Liver (tissue), 3 donors: ENCODE measurements at regions not wholly inside any gene's neighbourhood (a gene's known extent, or its start where the extent isn't known, plus 50 kb on each side); places are given as distances from the start of the nearest gene placed in this dataset.
"Not testable (repeated sequence)": the region's sequence is repeated elsewhere in the genome, so short reads cannot be mapped to it uniquely, and the experiment has no call there.

Experiments used
- GABPA ChIP-seq, 2 donors: IDR thresholded peaks in 1 of 2; conservative IDR thresholded peaks in 1 of 2; 2 replicates each; pipeline ENCODE4 v1.6.1; 2016; ENCODE audit warnings: antibody characterized with exemption in 2 of 2, mild to moderate bottlenecking in 1 of 2, moderate library complexity in 1 of 2
- TF ChIP-seq, protein P1 (sequence below): IDR thresholded peaks from 2 replicates; pipeline ENCODE4 v1.6.1; 2016; ENCODE audit warnings: antibody characterized with exemption
- TF ChIP-seq, protein P2 (sequence below): fragments of 150-350 bp; IDR thresholded peaks from 2 replicates; pipeline ENCODE4 v1.5.1; 2017; ENCODE audit warnings: improper control_type of control experiment, low read depth, low read length; ENCODE audit not compliant: missing input control
- donor health status: healthy.
- donor health status: healthy.

DNA sequence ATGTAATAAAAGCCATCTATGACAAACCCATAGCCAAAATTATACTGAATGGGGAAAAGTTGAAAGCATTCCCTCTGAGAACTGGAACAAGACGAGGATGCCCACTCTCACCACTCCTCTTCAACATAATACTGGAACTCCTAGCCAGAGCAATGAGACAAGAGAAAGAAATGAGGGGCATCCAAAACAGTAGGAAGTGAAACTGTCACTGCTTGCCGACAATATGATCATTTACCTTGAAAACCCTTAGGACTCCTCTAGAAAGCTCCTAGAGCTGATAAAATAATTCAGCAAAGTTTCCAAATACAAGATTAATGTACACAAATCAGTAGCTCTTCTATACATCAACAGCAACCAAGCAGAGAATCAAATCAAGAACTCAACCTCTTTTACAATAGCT, 241.0 kb upstream of the ZEB2 start:
- TF ChIP-seq GABPA (IDR thresholded peaks at IDR 0.05 in 1 of 2, conservative IDR thresholded peaks at IDR 0.05 in 1 of 2) = not testable (repeated sequence)
- TF ChIP-seq, protein P1, sequence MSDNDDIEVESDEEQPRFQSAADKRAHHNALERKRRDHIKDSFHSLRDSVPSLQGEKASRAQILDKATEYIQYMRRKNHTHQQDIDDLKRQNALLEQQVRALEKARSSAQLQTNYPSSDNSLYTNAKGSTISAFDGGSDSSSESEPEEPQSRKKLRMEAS = not testable (repeated sequence)
- TF ChIP-seq, protein P2, sequence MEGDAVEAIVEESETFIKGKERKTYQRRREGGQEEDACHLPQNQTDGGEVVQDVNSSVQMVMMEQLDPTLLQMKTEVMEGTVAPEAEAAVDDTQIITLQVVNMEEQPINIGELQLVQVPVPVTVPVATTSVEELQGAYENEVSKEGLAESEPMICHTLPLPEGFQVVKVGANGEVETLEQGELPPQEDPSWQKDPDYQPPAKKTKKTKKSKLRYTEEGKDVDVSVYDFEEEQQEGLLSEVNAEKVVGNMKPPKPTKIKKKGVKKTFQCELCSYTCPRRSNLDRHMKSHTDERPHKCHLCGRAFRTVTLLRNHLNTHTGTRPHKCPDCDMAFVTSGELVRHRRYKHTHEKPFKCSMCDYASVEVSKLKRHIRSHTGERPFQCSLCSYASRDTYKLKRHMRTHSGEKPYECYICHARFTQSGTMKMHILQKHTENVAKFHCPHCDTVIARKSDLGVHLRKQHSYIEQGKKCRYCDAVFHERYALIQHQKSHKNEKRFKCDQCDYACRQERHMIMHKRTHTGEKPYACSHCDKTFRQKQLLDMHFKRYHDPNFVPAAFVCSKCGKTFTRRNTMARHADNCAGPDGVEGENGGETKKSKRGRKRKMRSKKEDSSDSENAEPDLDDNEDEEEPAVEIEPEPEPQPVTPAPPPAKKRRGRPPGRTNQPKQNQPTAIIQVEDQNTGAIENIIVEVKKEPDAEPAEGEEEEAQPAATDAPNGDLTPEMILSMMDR = not testable (repeated sequence)
